Psoas muscle (tissue), 7 donors: ENCODE measurements at regions not wholly inside any gene's neighbourhood (a gene's known extent, or its start where the extent isn't known, plus 50 kb on each side); places are given as distances from the start of the nearest gene placed in this dataset.

ENCODE experiments used
- ATAC-seq, 4 donors: fragments of 200-7000 bp; cut with Tn5 transposase; one replicate each; pipeline ENCODE4 v1.9.1; 2020; ENCODE audit warnings: moderate library complexity in 3 of 4, mild to moderate bottlenecking in 2 of 4
- DNase-seq, 2 donors: peaks; one replicate each; pipeline ENCODE4 v3.0.0-alpha.2; 2020
- H3K27ac ChIP-seq: fragments of 200-600 bp; one replicate; pipeline ENCODE4 v1.8.0; 2022
- H3K27me3 ChIP-seq, 3 donors: fragments of 200-600 bp in 1 of 3; one replicate each; pipeline versions ENCODE4 v1.6.1 to v1.8.0; 2013 to 2022; ENCODE audit warnings: low read length in 2 of 3, mild to moderate bottlenecking in 2 of 3, moderate library complexity in 1 of 3; ENCODE audit not compliant: insufficient read depth in 3 of 3
- H3K36me3 ChIP-seq, 2 donors: fragments of 200-600 bp in 1 of 2; one replicate each; pipeline versions ENCODE4 v1.6.1 to v1.8.0; 2013 to 2022; ENCODE audit warnings: low read depth in 1 of 2, mild to moderate bottlenecking in 1 of 2, moderate library complexity in 1 of 2; ENCODE audit not compliant: insufficient read depth in 1 of 2
- H3K4me1 ChIP-seq: fragments of 200-600 bp; one replicate; pipeline ENCODE4 v1.8.0; 2022
- H3K4me3 ChIP-seq: fragments of 200-600 bp; one replicate; pipeline ENCODE4 v1.8.0; 2022; ENCODE audit warnings: mild to moderate bottlenecking
- H3K9me3 ChIP-seq: fragments of 200-600 bp; one replicate; pipeline ENCODE4 v1.8.0; 2022
- WGBS, 3 donors: extraction: QIAGEN DNeasy Blood & Tissue Kit; methylation state at CpG; one replicate each; pipeline versions ENCODE4 v1.1.6 to v1.1.7; 2013; 5-methylcytosine and 5-hydroxymethylcytosine counted together
- intact Hi-C, 2 donors: fragments of 100-400 bp; cut with DNase I; formaldehyde crosslinking; loops; one replicate each; pipeline versions ENCODE4 v1.11.0 to v1.14.2; 2022
- TF ChIP-seq, protein P1 (sequence below): fragments of 200-600 bp; IDR thresholded peaks from one replicate; pipeline ENCODE4 v1.8.0; 2022; ENCODE audit warnings: antibody characterized with exemption
- donor health status: healthy with polysubstance abuse.
- donor health status: DM: no; HTN: no; CAD: no; lungs with moderate emphysema.
- donor health status: Bipolar disorder and iron deficiency.
- donor health status: healthy.
- donor health status: DM: yes; HTN: yes; CAD: no.
- donor health status: DM: no; HTN: no; CAD: no.
- donor health status: DM: yes; HTN: yes; CAD: no.

DNA sequence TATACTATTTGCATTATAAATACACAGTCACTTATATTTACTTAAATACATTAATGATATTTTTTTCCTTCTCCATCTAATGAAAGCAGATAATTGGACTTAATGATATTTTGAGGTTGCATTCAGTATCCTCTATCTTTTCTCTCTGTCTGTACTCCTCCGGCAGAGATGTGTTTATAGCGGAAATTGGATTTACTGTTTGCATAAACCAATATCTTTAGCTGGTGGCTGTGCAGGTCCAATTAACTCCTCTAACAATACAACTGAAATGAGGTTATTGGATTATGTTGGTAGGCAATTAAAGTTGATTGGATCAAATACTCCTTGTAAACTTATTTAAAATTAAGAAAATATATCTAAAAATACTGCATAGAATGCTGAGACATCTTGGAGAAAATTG lies 1044.2 kb upstream of the SORCS1 start:
- no peak for ATAC-seq
- DNase-seq, result no peak
- no peaks in the 10 kb centered on the region for H3K36me3 ChIP-seq
- TF ChIP-seq, protein P1, sequence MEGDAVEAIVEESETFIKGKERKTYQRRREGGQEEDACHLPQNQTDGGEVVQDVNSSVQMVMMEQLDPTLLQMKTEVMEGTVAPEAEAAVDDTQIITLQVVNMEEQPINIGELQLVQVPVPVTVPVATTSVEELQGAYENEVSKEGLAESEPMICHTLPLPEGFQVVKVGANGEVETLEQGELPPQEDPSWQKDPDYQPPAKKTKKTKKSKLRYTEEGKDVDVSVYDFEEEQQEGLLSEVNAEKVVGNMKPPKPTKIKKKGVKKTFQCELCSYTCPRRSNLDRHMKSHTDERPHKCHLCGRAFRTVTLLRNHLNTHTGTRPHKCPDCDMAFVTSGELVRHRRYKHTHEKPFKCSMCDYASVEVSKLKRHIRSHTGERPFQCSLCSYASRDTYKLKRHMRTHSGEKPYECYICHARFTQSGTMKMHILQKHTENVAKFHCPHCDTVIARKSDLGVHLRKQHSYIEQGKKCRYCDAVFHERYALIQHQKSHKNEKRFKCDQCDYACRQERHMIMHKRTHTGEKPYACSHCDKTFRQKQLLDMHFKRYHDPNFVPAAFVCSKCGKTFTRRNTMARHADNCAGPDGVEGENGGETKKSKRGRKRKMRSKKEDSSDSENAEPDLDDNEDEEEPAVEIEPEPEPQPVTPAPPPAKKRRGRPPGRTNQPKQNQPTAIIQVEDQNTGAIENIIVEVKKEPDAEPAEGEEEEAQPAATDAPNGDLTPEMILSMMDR, result no peak
- H3K4me3 ChIP-seq, result no peak overlapping the region
- H3K4me1 ChIP-seq, result no peaks in the 10 kb centered on the region
- no peak overlapping the region for H3K27ac ChIP-seq
- no peaks in the 10 kb centered on the region for H3K27me3 ChIP-seq
- H3K9me3 ChIP-seq, result no peaks in the 10 kb centered on the region
- WGBS, 3 donors, result 91 to 95% (median 94%) methylated on average over 2 of the region's 2 CpGs
- intact Hi-C loops, result no loop called here

DNA sequence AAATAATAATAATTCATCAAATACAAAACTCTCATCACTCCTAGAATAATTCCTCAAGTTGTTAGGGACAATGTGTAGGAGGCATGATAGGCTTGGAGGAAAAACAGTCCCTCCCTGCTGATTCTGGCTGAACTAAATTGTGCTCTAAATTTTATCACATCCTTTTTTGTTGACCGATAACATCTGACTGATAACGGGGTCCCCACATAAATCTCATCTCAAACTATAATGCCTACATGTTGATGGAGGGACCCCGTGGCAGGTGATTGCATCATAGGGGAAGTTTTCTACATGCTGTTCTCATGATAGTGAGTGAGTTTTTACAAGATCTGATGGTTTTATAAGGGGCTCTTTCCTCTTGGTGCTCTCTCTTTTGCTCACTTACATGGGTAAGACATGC lies 1043.5 kb upstream of the SORCS1 start:
- TF ChIP-seq, protein P1, result no peak
- ATAC-seq, result no peak
- 78 to 82% (median 79%) methylated on average over 3 of the region's 3 CpGs for WGBS, 3 donors
- H3K27me3 ChIP-seq, result no peaks in the 10 kb centered on the region
- DNase-seq, result no peak
- H3K36me3 ChIP-seq, result no peaks in the 10 kb centered on the region
- intact Hi-C loops, result no loop called here
- no peak overlapping the region for H3K27ac ChIP-seq
- no peak overlapping the region for H3K4me3 ChIP-seq
- H3K9me3 ChIP-seq, result no peaks in the 10 kb centered on the region
- no peaks in the 10 kb centered on the region for H3K4me1 ChIP-seq

DNA sequence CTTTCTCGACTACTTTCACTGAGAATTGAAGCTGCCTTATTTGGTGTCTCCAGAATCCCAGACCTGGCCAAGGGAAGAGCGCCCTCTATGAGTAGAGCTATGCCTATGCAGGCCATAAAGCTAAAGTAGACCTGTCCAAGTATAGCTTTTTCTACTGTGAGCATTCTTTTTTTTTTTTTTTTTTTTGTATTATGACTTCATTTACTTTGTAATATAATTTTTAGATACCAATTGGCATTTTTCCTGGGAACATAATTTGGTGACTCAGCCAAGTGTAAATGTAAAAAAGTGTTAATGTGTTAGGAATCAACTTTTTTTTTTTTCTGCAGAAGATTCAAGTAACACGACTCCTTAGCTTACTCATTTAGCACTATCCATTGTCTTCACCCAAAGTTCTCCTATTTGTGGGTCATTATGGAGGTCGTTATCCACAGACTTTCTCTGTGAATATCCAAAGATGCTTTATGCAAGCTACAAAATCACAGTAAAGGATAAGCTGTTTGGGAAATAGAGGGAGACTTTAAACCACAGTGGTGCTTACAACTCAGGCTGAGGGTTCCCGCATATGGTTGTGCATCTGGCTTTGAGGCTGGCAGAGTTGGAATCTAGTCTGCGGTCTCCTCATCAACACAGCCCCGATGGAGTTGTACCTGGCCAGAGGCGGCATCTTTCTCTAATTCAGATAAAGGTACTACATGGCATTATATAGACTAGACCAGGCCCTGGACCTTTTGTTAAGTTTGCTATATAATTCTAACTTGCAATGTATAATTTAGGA lies 1040.2 kb upstream of the SORCS1 start:
- H3K27me3 ChIP-seq, result no peaks in the 10 kb centered on the region
- H3K4me3 ChIP-seq, result no peak overlapping the region
- intact Hi-C loops, result no loop called here
- H3K27ac ChIP-seq, result no peak overlapping the region
- H3K4me1 ChIP-seq, result no peaks in the 10 kb centered on the region
- no peaks in the 10 kb centered on the region for H3K36me3 ChIP-seq
- no peaks in the 10 kb centered on the region for H3K9me3 ChIP-seq
- 59 to 62% (median 60%) methylated on average over 8 of the region's 8 CpGs for WGBS, 3 donors
- DNase-seq, result no peak
- TF ChIP-seq, protein P1, result peak; percentile 12
- ATAC-seq, result no peak

- WGBS, 3 donors, result 66 to 82% (median 80%) methylated on average over 3 of the region's 3 CpGs
- ATAC-seq, result no peak
- no peak for DNase-seq
- TF ChIP-seq, protein P1, result no peak
- Histone ChIP-seq H3K27me3 (no peaks in the 10 kb centered on the region), H3K4me3 (no peak overlapping the region), H3K36me3 (no peaks in the 10 kb centered on the region), H3K4me1 (no peaks in the 10 kb centered on the region), H3K9me3 (no peaks in the 10 kb centered on the region), H3K27ac (no peak overlapping the region)
- intact Hi-C loops, result no loop called here
These were observed 1039.5 kb upstream of the SORCS1 start for GRCh38 chr10:108203905-108204527.
